ENCODE measurements at regions not wholly inside any gene's neighbourhood (a gene's known extent, or its start where the extent isn't known, plus 50 kb on each side); places are given as distances from the start of the nearest gene placed in this dataset.

GRCh38 chr11:45041596-45041995 is 90.9 kb upstream of the TP53I11 start:
- TF ChIP-seq YY1 (IDR thresholded peaks at IDR 0.05; ENCODE audit: insufficient read depth, insufficient read length) = no peak
- no peak for TF ChIP-seq ZNF274 (IDR thresholded peaks at IDR 0.05; ENCODE audit: low read depth, low read length)
- no peak for TF ChIP-seq SUZ12 (IDR thresholded peaks at IDR 0.05; ENCODE audit: extremely low read depth, insufficient read depth, insufficient read length)
